ENCODE measurements at regions not wholly inside any gene's neighbourhood (a gene's known extent, or its start where the extent isn't known, plus 50 kb on each side); places are given as distances from the start of the nearest gene placed in this dataset.
"Not testable (repeated sequence)": the region's sequence is repeated elsewhere in the genome, so short reads cannot be mapped to it uniquely, and the experiment has no call there.

DNA sequence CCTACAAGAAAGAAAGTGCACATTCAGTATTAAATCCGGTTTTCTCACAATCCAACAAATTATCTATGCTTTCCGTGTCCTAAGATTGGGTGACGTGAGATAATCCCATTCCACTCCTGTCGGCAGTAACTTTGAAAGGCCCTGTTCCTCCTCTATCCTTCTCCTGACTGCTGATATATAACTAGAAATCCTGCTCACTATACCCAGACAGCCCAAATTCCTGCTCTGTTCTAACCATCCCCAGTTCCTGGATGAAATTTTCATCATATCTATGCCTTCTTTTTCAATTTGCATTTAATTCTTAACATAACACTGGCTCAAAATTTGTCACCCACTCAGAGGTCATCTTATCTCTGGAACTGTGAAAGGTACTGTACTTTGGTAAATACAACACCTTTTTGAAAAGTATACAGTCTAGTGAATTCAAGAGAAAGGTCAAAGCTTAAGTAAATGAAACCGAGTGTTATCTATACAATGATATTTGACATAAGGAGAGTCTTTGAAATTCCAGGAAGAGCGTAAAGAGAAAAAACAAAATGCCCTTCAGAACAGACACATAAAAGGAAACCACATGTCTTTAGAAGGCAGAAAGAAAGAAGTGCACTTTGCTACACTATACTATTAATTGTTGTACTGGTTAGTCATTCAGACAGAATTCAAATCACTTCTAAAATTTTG lies 200.5 kb upstream of the NEGR1 start:
- DNase-seq = no peak

DNA sequence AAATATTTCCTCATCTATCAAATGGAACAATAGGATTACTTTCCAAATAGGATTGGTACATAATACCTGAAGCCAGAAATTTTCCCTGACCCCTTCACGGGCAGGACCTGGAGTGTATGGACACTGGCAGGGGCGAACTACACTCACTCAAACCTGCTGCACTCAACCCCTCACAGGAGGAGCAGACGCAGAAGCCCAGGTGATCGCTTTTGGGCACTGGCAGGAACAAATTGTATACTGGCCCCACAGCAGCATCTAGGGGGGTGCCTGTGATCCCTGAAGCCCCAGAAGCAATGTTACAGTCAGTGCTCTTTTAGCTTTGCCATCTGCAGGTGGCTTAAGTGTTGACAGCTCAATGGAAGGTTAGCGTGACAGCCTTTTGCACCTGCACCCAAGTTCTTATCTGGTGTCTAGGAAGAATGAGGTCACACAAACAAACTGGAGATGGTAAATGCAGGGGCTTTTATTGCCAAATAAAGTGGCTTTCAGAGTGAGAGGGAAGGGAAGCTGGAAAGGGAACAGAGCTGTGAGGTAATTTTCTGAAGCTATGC lies 199.2 kb upstream of the NEGR1 start:
- no peak for DNase-seq

DNA sequence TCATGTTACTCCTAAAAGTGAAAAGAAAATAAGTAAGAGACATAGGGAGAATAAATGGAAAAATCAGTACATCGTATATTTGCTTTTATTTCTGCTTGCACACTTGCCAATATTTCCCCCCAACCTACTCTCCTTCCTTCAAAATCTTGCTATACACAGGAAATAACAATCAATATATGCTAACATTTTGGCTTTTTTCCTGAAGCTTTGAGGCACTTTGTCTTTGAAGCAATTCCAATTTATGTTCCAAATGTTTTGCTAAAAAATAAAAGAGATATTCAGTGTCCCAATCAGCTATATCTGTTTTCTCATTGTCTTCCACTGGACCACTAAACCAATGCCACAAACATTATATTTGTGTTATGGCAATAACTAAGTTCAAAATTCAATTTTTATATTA lies 184.0 kb upstream of the NEGR1 start:
- no peak for DNase-seq

DNA sequence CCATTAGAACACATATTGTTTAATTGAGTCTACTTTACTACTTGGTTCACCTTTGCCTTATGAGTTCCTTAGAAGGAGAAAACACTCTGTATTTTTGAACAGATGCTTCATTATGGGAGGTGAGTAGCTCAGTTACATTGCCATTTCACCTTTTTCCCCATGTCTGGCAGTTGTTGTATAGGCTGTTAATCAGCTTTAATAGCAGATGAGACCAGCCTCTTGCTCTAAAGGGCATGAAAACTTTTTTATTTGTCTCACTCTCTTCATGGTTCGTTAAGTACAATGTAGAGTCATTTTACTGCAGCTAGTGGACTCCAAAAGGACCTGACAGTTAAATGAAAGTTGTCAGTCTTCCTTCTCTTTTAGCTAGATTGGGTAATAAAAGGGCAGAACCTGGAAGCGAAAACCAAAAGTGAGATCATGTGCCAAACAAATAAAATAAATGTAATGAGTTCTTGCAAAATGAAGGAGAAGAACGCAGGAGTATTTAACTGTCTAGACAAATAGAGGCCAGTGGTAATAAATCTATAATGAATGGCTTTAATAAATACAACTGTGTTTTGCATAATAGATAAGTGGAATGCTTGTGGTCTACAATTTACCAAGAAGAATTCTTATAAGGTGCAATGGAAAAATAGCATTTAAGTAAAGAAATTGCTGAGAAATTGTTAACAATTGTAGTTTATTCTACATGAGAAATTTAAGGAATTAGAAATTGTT lies 180.0 kb upstream of the NEGR1 start:
- DNase-seq = no peak

DNA sequence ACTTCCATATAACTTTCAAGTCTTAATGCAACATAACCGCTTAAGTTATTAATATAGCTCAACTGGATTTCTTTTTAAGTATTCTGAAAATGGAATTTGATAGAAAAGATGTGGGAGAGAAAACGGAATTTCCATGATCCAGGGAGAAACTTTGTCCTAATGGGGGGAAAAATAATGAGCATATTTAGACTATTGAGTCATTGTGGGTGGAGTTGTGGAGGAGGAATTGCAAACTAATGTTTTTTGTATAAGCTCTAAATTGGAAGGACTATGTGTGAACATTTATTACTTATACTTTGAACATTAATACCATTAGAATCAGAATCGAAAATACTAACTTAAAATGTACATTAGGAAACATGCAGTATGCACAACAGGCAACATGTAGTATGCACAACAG lies 159.9 kb upstream of the NEGR1 start:
- DNase-seq = no peak

DNA sequence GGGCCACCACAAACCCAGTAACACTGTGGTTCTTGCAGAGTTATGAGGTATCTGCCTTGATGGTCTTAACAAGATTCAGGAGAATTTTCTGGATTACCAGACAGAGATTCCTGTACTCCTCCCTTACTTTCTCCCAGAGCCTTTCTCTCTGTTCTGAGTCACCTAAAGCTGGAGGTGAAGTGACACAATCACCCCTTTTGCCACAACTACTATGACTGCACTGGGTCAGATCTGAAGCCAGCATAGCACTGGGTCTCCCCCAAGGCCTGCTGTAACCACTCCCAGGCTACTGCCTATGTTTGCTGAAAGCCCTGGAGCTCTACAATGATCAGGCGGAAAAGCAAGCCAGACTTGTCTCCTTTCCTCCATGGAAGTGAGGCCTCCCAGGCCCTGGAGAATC lies 156.7 kb upstream of the NEGR1 start:
- no peak for DNase-seq

DNA sequence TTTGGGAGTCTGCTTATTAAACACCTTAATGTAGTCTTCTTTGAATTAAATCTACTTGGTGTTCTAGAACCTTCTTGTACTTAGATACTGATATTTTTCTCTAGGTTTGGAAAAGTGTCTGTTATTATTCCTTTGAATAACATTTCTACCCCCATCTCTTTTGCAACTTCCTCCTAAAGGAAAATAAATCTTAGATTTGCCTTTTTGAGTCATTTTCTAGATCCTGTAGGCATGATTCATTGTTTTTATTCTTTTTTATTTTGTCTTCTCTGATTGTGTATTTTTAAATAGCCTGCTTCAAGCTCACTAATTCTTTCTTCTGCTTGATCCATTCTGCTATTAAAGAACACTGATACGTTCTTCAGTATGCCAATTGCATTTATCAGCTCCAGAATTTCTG lies 155.9 kb upstream of the NEGR1 start:
- no peak for DNase-seq

DNA sequence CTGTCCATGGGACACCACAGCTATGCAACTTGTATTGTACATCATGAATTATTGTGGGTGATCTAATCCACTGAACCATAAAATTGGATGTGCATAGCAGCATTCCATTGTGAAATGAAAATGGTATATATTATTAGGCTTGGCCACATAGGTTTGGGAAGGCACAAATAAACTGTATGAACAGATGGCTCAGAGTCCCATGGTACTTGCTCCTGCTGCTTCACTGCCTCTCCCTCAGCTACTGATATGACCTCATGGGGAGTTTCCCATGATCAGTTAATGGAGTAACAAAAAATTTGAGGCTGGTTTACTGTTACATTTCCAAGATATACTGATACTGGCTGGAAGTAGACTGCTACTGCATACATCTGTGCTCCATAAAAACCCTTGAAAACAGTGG lies 152.7 kb upstream of the NEGR1 start:
- no peak for DNase-seq

DNA sequence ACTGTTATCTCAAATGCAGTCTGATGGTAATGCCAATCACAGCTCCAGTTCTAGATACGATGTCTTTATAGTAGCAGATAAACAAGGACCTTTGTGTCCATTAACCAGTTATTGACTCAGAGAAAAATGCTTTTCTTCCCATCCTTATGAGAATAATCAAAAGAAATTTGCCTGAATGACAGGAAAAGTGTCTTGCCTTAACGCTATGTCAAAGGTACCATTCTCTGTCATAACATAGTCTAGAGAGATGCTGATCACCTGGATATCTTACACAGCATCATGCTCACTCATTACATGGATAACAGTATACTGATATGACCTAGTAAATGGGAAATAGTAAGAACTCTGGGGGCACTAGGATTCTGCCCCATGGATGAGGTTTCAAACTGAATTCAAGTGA lies 151.7 kb upstream of the NEGR1 start:
- DNase-seq = no peak

DNA sequence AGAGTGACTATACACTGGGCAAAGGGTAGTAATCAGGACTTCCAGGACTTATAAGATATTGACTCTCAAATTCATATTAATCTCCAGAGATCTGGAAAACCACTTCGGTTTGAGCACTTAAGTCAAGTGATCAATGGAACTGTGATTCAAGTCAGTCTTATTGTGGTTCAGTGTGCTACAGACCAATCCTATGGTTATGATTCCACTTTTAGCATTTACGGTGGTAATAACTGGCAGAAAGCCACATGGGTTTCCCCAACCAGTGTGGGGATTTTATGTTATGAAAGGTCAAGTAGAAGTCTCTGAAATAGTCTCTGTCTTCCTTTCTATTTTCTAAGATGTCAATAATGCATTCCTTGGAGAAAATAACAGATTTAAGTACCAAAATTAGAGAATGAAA lies 151.3 kb upstream of the NEGR1 start:
- no peak for DNase-seq

DNA sequence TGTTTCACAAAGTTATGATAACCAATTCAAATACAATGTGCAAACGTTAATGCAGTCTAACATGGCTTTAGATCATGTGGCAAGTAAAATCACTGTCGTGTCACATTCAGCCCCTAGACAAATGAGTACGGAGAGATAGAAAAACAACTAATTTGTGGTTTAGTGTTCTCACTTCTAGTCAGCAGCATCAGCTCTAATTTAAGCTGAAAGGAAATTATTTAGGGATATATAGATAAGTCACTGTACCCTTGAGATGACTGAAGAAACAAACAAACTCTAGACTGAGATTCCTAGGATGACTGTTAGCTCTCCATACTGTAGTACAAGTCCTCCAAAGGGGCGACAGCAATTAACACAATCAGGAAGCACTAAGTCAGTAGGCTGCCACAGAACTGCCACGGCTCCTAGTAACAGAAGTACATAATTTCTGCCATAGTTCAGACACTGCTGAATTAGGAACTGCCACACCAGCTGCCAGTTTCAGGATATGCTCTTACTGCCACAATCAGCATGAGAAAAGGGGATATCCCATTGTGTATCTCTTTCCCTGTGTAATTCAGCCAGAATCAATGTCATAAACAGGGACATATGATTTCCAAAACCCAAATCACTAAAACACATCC lies 150.4 kb upstream of the NEGR1 start:
- DNase-seq = no peak

DNA sequence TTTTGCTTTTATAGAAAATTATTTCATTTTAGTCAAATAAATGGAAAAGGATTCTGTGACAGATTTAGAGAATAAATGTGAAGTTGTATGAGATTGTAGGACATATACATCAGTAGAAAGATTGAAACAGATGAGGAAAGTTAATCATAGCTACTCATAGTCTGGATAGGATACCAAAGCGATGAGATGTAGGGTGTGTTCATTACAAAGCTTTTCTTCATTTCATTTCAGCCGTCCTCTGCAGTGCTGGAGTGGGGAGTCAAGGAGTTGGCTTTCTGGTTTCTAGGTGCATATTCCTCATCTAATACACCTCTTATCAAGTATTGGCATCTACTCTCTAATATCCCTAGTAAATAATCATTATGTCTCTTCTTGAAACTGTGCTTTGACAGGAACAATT lies 149.5 kb upstream of the NEGR1 start:
- no peak for DNase-seq

DNA sequence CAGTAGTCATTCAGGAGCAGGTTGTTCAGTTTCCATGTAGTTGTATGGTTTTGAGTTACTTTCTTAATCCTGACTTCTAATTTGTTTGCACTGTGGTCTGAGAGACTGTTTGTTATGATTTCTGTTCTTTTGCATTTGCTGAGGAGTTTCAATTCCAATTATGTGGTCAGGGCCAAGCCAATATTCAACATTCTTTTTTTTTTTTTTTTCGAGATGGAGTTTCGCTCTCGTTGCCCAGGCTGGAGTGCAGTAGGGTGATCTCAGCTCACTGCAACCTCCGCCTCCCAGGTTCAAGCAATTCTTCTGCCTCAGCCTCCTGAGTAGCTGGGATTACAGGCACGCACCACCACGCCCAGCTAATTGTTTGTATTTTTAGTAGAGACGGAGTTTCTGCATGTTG lies 145.9 kb upstream of the NEGR1 start:
- DNase-seq = not testable (repeated sequence)

DNA sequence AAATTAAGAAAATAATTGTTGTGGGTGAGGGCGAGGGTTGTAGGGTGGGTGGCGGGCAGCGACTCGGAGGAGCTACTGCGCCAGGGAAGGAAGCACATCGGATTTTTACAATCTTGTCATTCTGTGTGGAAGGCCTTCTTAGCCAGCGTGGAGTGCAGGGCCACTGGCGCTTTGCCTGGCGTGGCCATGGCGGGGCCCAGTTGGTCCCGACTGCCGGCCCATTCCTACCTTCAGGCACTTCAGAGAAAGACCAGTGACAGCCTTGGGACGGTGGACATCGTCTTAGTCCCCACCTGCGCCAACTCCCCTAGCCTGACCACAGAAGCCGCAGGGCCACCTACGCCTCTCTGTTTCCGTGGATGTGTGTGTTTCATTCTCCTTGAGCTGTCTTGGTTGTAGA lies 136.9 kb upstream of the NEGR1 start:
- no peak for DNase-seq

DNA sequence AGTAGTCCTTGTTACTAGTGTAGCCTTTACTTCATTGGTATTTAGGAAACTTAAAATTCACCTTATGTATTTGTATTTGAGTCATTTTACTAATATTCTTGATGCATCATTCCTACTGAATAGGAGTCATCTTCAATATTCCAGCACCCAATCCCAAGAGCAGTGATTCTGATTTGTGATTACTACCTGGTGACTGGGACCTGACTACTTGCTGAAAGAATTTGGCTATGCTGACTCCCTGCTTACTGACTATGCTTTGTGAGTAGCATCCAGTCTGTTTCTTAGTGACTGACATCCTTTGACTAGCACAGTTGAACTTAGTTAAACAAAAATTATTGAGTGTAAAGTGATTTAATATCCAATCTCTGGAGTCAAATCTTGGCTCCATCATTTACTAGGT lies 129.9 kb upstream of the NEGR1 start:
- no peak for DNase-seq

DNA sequence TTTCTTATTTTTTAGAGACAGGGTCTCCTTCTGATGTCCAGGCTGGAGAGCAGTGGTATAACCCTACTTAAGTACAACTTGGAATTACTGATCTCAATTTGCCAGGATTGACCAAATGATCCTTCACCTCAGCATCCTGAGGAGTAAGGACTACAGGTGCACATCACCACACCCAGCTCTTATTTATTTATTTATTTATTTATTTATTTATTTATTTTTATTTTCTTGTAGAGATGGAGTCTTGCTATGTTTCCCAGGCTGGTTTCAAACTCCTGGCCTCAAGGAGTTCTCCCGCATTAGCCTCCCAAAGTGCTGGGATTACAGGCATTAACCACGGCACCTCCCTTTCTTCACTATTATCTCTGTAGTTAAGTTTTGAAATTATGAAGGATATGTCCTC lies 117.5 kb upstream of the NEGR1 start:
- no peak for DNase-seq

DNA sequence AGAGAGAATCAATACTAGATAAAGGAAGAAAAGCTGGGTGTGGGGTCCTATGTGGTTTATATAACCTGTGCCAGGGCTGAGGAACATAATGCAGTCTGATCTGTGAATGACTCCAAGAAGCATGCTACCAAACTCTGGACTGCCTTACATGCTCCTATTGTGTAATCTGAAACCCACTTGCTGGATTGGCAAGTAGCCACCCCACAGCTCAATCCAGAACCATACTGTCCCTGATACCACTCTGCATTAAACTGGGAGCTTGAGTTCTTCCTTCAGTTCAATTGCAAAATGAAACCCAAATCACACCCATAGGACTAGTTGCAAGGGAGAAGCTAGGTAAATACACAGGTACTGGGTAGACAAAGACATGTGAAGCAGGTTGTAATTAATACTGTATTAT lies 115.4 kb upstream of the NEGR1 start:
- no peak for DNase-seq

DNA sequence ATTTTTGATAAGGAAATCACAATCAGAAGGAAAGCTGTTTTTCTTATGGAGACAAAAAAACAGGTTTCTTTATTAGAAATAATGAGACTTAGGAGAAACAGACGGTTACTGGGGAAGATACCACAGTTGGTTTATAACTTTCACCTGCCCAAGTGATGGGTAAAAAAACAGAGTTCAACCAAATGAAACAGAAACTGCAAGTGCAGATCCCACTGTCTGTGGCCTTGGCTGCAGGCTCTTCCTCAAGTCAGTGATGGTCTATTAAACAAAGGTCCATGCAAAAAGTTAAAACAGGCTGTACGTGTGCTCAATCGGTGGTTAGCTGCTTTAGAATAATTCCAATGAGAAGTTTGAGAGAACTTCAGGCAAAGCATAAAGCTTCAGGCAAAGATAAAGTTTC lies 112.1 kb upstream of the NEGR1 start:
- no peak for DNase-seq

DNA sequence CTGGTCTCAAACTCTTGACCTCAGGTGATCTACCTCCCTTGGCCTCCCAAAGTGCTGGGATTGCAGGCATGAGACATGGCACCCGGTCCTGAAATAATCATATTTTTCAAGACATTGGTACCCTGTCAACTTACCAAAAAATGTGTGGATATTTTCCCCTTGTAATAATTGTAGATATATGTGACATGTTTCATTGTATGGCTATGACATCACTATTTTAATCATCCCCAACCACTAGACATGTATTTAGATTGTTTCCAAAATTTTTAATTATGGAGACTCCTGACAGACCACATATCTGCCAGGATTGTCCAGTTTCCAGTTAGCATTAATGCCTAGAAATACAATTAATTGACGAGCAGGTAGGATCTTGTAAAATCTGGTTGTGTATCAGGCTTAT lies 96.7 kb upstream of the NEGR1 start:
- no peak for DNase-seq

DNA sequence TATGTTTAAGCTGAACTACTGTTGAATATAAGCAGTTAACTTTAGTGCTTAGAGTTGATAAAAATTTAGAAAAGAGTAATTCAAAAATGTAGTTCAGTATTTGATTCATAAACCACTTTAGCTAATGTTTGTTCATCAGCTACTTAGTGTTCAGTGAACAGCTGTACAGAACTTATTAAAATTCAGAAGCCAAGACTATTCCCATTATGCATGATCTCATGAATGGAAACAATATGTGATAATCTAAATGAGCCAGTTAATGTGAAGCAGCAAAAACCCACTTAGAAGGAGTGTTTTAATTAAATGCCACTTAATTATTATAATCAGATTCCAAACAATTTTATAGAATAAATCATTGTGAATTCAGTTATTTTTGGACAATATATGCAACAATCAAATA lies 92.9 kb upstream of the NEGR1 start:
- DNase-seq = no peak

DNA sequence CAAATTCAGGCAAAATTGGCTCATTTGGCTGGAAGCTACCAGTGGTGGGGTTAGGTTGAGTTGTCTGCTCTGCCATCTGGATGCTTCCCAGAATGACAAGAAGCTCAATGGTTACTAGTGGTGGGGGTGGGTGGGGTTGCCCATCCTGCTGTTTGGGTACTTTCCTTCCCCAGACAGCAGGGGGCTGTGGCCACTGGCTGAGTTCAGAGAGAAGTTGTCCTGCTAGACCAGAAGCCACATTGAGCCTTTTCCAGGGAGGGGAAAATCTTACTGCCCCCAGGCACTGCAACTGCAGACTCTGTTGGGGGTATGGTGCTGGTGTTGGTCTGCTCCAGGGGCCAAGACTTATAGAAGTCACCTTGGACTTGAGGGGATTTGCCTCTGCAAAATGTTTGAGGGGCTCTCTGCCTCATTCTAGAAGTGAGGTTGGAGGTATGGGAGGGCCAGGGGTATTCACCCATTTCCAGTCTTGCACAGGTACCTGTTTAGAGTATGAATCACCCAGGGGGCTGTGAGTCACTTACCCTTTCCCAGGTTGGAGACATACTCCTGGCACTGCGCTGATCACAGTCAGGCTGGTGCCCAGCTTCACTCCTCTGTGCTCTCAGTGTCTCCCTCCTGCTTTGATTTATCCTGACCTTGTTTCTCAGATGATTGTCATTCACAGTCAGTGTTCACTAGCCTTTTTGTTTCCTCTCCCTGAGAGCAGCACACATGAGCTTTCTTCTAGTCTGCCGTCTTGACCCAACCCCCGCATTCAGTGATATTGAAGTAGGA lies 89.1 kb upstream of the NEGR1 start:
- no peak for DNase-seq

DNA sequence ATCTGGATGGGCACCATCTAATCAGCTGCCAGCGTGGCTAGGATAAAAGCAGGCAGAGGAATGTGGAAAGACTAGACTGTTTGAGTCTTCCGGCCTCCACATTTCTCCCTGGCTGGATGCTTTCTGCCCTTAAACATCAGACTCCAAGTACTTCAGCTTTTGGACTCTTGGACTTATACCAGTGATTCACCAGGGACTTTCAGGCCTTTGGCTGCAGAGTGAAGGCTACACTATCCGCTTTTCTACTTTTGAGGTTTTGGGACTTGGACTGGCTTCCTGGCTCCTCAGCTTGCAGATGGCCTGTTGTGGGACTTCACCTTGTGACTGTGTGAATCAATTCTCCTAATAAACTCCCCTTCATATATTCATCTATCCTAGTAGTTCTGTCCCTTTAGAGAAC lies 88.5 kb upstream of the NEGR1 start:
- not testable (repeated sequence) for DNase-seq

DNA sequence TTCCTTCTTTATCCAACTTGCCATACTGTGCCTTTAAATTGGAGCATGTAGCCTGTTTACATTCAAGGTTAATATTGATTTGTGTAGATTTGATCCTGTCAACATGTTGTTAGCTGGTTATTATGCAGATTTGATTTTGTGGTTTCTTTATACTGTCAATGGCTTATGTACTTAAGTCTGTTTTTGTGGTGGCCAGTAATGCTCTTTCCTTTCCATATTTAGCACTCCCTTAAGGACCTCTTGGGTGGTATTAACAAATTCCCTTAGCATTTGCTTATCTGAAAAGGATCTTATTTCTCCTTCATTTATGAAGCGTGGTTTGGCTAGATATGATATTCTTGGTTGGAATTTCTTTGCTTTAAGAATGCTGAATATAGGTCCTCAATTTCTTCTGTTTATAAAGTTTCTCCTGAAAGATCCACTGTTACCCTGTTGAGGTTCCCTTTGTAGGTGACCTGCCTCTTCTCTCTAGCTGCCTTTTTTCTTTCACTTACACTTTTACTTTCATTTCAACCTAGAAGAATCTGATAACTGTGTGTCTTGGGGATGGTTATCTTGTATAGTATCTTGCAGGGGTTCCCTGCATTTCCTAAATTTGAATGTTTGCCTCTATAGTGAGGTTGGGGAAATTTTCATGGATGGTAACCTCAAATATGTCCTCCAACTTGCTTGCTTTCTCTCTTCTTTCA lies 86.9 kb upstream of the NEGR1 start:
- DNase-seq = no peak

All from stimulated activated naive CD4-positive, alpha-beta T cell (primary cell).